Pons (tissue), 1 donor: ENCODE measurements at regions not wholly inside any gene's neighbourhood (a gene's known extent, or its start where the extent isn't known, plus 50 kb on each side); places are given as distances from the start of the nearest gene placed in this dataset.

Experiments
- DNase-seq: peaks from one replicate; pipeline ENCODE4 v3.0.0-alpha.2; 2016; ENCODE audit warnings: low spot score

DNA sequence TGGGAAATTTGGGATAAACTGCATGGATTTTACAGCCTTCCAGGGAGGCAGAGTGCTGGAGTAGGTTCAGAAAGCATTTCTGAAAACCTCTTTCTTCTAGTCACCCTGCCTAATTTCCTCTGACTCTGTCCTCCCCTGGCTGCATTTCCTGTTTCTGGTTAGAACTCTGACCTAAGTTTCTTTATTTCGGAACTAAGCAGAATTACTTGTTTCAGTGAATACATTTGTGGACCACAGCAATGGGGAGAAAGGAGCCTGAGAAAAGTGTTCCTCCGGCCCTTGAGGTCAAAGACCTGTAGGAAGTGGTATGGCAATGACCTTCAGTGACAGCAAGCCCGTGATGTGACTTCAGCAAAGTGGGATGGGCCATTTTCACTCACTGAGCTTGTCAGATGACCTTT, 173.4 kb upstream of the RUNX1 start:
- DNase-seq, result peak; percentile 26

DNA sequence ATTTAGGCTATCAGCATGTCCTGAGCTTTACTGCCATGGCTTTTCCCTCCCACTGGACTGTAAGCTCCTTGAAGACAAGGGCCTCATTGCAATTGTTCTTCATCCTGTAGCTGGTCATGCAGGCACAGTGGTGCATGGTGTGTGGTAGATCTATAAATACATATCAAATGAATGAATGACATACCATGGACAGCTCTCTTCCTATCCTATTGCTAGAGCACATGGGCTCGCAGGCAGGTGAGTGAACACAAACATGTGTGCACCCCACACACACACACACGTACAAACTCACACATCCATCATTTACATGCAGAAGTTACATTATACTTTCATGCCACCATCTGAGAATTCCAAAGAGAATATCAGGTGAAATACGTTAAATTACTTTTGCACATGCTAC, 172.9 kb upstream of the RUNX1 start:
- no peak for DNase-seq

DNA sequence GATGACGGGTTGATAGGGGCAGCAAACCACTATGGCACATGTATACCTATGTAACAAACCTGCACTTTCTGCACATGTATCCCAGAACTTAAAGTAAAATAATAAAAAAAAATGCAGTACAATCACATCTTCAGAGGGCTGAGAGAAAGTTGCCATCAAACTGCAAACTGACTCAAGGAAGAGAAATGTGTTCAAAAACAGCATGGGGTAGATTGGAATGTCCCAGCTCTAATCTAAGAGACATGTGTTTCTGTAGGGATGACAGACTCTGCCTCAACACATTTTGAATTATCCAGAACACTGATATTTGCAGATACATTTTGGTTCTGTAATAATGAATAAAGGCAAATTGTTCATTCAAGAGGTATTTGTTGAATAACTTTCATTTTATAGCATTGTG, 171.2 kb upstream of the RUNX1 start:
- no peak for DNase-seq

DNA sequence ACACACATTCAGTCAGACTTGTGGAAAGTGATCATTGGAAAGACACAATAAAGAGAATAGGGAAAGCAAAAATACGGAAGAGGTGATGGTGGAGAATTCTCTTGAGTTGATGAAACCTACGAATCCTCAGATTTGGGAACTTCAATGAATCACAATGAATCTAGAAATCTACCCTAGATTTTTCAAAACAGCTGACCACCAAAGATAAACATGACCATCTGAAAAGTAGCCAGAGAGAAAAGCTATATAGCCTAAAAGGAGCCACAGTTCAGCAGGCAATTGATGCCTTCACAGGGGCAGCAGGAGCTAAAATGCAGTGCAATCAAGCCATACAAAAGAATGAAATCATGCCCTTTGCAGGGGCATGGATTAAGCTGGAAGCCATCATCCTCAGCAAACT, 170.6 kb upstream of the RUNX1 start:
- no peak for DNase-seq

DNA sequence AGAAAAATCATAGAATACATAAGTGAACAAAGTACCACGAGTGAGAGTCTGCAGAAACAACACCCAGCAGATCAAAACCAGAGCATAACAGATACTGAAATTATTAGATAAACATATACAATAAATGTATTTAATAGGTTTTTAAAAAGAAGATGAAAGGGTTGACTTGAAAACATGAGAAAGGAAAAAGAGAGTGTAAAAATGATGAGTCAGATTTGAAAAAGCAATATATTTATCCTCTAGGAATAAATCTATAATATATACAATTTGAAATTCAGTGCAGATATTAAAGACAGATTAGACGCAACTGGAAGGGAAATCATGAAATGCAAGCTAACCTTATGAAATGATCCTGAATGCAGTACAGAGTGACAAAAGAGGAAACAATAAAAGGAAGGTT, 170.2 kb upstream of the RUNX1 start:
- DNase-seq, result no peak

DNA sequence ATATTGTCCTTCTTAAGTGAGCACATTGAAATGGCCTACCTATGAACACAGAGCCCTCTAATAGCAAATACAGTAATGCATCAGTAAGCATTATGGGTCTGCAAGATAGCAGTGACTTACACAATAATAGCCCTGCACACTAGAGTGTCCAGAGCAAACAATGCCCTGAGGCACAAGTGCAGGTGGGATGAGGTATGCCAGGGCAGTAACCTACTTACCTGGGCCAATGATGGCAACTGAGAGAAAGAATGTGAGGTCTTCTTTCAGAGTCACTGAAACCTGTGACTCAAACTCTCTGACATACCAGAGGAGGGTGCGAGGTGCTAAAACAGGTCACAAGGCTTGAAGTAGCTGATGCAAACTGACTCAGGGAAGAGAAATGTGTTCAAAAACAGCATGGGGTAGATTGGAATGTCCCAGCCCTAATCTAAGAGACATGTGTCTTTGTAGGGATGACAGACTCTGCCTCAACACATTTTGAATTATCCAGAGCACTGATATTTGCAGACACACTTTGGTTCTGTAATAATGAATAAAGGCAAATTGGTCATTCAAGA, 168.5 kb upstream of the RUNX1 start:
- DNase-seq, result no peak

DNA sequence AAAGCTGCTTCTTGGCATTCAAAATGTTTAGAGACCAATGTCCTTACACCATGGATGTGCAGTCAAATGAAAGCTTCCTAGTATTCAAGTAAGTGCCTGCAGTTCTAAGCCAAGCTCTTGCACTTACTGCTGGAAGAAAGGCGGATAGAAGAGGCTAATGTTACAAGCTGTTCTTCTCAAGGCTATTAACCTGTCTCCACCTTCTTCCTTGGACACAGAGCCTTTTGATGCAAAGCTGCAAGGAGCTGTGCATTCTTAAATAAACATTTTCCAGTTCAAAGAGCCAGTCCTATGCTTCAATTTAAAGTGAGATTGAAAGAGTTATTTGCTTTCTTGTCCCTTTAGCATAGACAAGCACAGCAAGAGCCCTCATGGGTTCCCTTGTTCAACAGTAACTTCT, 167.9 kb upstream of the RUNX1 start:
- no peak for DNase-seq

DNA sequence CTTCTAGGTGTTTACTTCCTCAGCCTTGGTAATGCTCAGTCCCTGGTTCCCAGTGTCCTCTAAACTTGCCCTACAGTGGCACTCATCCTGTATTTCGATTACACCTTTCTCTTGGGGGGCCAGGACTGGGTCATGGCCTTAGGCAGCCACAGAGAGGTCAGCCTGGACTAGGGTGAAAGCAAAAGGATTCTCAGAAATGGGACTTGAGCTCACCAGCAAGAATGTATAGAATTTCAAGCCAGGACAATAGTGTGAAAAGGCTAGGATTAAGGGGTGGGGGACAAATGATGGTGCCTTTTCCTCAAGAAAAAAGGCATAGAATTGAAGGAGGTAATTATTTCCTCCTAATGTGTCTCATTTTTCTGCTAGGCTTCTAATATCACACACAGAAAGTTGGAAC, 166.8 kb upstream of the RUNX1 start:
- no peak for DNase-seq

DNA sequence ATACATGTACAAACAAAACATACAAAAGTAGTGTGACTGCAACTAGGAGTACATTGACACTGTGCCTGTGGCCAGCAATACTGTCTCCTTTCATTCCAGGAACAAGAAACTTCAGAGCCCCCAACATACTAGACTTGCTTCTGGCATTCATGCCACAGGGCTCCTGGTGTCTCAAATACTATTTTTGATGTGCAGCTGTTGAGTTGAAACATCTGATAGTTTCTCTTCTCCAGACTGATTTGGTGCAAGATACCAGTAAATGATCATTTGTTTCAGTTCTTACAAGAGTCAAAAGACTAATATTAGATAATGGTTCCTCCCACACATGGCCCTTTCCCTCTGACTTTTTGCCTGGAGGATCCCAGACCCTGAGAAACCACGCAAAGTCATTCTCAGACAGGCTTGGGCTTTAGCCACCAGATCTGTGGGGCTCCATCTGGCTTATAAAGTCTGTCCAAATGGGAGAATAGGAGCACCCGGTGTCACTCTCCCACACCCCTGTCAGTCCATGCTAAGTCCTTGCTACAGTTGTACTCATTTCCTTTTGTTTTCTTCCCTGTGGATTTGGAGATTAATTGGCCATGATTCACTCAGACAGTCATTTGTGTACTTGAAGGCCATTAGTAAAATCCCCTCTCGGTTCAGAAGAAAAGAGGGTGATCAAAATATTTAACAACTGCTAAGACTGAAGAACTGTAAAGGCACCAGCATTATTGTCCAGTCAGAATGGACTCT, 163.5 kb upstream of the RUNX1 start:
- DNase-seq, result no peak

- no peak for DNase-seq
These were observed 162.7 kb upstream of the RUNX1 start for GRCh38 chr21:35211782-35212181.

DNA sequence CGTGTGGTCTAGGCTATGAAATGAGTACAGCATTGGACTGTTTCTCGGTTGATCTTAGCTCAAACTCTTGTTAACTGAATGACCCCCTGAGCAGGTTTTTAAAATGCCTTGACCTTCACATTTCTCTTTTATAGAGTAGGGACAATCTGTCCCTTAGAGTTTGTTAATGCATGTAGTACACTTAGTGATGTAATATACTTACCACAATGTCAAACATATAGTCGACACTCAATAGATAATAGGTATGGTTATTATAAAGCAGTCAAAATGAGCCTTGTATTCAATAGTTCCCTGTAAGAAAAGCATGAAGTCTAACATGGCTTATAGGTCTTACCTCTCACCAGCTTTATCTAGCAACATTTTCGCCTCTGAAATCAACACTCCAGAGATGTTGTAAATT, 161.0 kb upstream of the RUNX1 start:
- DNase-seq, result no peak

DNA sequence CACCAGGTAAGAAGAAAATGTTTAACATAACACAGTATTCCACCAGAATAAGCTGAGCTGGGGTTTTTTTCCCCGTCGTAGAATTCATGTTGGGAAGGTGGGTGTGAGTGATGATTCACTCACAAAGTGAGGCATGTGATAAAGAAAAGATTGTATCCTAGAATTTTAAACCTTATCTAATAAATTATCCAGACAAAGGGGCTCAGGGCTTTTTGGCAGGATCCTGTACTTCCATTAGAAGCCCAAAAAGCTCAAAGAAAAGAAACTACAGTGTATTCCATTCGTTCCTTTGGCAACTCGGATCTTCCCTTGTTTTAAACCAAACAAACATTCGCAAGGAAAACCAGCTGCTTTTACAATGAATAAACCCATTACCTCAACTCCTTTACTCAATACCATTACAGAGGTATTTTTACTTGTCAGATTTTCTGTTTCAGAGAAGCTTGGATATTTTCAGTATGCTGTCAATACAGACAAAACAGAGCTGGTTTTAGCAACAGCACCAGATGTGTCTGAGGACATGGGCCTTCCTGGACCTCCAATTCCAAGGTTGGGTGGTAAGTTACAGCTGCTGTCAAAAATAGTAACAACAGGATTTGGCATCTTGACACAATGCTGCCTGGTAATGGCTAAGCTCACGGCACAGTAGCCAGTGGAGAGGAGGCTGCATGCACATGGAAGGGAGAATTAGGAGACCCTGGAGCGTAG, 159.9 kb upstream of the RUNX1 start:
- no peak for DNase-seq

GRCh38 chr21:35208104-35208503, 159.0 kb upstream of the RUNX1 start:
- no peak for DNase-seq

DNA sequence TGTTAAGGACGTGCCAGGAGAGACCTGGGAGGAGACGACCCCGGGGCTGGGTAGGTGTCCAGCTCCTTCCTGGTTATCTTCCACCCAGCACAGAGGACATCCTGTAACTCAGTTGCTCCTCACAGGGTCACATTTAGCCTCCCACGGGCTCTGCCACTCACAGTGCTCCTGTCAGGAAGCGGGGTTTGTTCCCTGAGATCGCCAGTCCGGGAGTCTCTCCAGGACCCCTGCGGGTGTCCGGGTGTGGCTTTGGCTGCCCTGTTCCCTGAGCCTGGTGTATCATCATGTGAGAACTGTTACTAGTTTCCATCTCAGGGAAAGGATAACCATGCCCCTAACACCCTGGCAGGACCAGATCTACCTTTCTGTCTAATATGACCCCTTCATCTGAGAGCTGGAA, 158.2 kb upstream of the RUNX1 start:
- DNase-seq, result no peak

DNA sequence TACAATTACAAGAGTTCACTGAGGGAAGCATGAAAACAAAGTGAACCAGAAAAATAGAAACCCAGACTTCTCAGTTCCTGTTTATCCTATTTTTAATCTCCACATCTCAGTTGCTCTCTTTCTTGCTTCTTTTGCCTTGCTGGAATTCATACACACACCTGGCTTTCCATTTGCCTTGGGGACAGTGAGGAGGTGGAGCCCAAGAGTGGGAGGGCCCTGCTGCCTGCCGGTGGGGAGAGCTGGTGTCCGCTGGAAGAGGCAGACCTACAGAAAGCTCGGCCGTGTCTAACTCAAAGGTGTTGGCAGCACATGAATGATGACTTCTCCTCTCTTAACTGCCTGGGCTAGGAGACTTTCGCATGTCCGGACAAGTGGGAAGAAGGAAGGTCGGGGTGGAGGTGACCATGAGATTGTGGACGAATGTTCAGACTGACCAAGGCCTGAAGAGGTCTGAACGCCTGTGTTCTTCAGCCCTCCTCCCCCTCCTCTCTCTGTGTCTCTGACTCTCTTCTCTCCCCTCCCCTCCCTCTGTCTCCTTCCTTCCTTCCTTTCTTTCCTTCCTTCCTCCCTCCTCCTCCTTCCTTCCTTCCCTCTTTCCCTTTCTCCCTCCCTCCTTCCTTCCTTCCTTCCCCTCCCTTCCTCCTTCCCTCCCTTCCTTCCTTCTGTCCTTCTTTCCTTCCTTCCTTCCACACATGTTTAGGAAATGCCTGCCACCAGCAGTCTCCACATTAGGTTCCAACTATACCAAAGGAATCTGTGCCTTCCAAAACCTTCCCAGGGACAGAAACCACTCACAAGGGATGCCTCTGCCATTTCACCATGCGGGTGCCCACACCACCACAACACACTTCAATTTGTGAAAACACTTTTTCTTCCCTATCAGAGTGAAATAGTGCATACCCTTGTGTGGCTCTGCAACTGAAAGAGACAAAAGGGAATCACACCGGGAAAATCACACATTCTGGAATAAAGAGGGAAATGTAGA, 157.3 kb upstream of the RUNX1 start:
- peak; percentile 30 for DNase-seq

- DNase-seq, result peak; percentile 68
These were observed 155.9 kb upstream of the RUNX1 start for GRCh38 chr21:35204850-35205541.

GRCh38 chr21:35204125-35204524, 155.0 kb upstream of the RUNX1 start:
- no peak for DNase-seq

GRCh38 chr21:35203093-35203977, 154.2 kb upstream of the RUNX1 start:
- DNase-seq, result no peak

- no peak for DNase-seq
These were observed 153.3 kb upstream of the RUNX1 start for GRCh38 chr21:35202431-35202830.

DNA sequence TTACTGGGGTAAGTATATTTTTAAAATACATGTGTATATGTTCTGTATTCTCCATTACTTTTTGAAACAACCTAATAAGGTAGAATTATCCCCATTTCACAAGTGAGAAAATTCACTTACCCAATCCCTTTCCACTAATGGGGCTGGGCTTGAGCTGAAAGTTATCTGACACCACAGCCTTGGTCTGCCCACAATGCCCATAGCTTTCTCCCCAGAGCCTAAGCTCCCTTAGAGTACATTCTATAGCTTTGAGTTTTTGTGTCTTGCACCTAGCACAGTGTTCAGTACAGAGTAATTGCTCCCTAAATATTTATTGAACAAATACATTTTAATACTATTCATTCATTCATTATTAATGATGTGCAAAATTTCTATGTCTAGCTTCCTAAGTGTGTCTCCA, 152.7 kb upstream of the RUNX1 start:
- DNase-seq, result no peak

GRCh38 chr21:35201288-35201687, 152.2 kb upstream of the RUNX1 start:
- no peak for DNase-seq
